ENCODE measurements at regions not wholly inside any gene's neighbourhood (a gene's known extent, or its start where the extent isn't known, plus 50 kb on each side); places are given as distances from the start of the nearest gene placed in this dataset.

- H2AFZ ChIP-seq (ENCODE audit: low read length): no peak overlapping the region
- H3K4me2 ChIP-seq (ENCODE audit: low read depth, low read length): no peak overlapping the region
- H3K4me3 ChIP-seq (ENCODE audit: low read length): no peak overlapping the region
- no peaks in the 10 kb centered on the region for H3K36me3 ChIP-seq (replicated peaks; ENCODE audit: insufficient read depth, low read length)
- TF ChIP-seq EZH2 (optimal IDR thresholded peaks at IDR 0.05; ENCODE audit: low read depth, low read length): no peak
- TF ChIP-seq EZH2phosphoT487 (IDR thresholded peaks at IDR 0.05; ENCODE audit: low read length): no peak
- no peak for TF ChIP-seq CTCF (IDR thresholded peaks at IDR 0.05; ENCODE audit: low read length)
- H3K4me1 ChIP-seq (ENCODE audit: low read length): no peaks in the 10 kb centered on the region
- H4K20me1 ChIP-seq (ENCODE audit: insufficient read depth, low read length): no peaks in the 10 kb centered on the region
- H3K27me3 ChIP-seq (replicated peaks; ENCODE audit: insufficient read depth, low read length): no peaks in the 10 kb centered on the region
- no peaks in the 10 kb centered on the region for H3K9me2 ChIP-seq (replicated peaks; ENCODE audit: insufficient read depth, low read length)
- DNase-seq: no peak
- H3F3A ChIP-seq (ENCODE audit: insufficient read depth, low read length): no peaks in the 10 kb centered on the region
- H3K79me2 ChIP-seq (ENCODE audit: low read length): no peaks in the 10 kb centered on the region
- no peak overlapping the region for H3K9ac ChIP-seq (ENCODE audit: low read length)
- H3K9me3 ChIP-seq (replicated peaks; ENCODE audit: insufficient read depth, low read length): no peaks in the 10 kb centered on the region
- no peak overlapping the region for H3K27ac ChIP-seq (ENCODE audit: low read length)
These were observed 315.0 kb downstream of the TGFB2 start for GRCh38 chr1:218659911-218660677.

GRCh38 chr1:218660678-218661053 is 315.5 kb downstream of the TGFB2 start:
- Histone ChIP-seq H3K79me2 (ENCODE audit: low read length) (no peaks in the 10 kb centered on the region), H3K4me1 (ENCODE audit: low read length) (no peaks in the 10 kb centered on the region), H3K9me2 (replicated peaks; ENCODE audit: insufficient read depth, low read length) (no peaks in the 10 kb centered on the region), H3F3A (ENCODE audit: insufficient read depth, low read length) (no peaks in the 10 kb centered on the region), H3K9me3 (replicated peaks; ENCODE audit: insufficient read depth, low read length) (no peaks in the 10 kb centered on the region), H3K9ac (ENCODE audit: low read length) (no peak overlapping the region), H3K4me2 (ENCODE audit: low read depth, low read length) (no peak overlapping the region), H3K27ac (ENCODE audit: low read length) (no peak overlapping the region), H4K20me1 (ENCODE audit: insufficient read depth, low read length) (no peaks in the 10 kb centered on the region), H3K4me3 (ENCODE audit: low read length) (no peak overlapping the region), H3K36me3 (replicated peaks; ENCODE audit: insufficient read depth, low read length) (no peaks in the 10 kb centered on the region), H2AFZ (ENCODE audit: low read length) (no peak overlapping the region), H3K27me3 (replicated peaks; ENCODE audit: insufficient read depth, low read length) (no peaks in the 10 kb centered on the region)
- TF ChIP-seq EZH2phosphoT487 (IDR thresholded peaks at IDR 0.05; ENCODE audit: low read length) (no peak), EZH2 (optimal IDR thresholded peaks at IDR 0.05; ENCODE audit: low read depth, low read length) (no peak), CTCF (IDR thresholded peaks at IDR 0.05; ENCODE audit: low read length) (no peak)
- DNase-seq: no peak

- no peak overlapping the region for H3K27ac ChIP-seq (ENCODE audit: low read length)
These were observed 316.3 kb downstream of the TGFB2 start for GRCh38 chr1:218661411-218661810.

More at GRCh38 chr1:218661411-218661810, 316.3 kb downstream of the TGFB2 start:
- no peaks in the 10 kb centered on the region for H3K36me3 ChIP-seq (replicated peaks; ENCODE audit: insufficient read depth, low read length)
- DNase-seq: no peak
- no peaks in the 10 kb centered on the region for H4K20me1 ChIP-seq (ENCODE audit: insufficient read depth, low read length)
- H3K9me3 ChIP-seq (replicated peaks; ENCODE audit: insufficient read depth, low read length): no peaks in the 10 kb centered on the region
- H3K9me2 ChIP-seq (replicated peaks; ENCODE audit: insufficient read depth, low read length): no peaks in the 10 kb centered on the region
- H3K4me2 ChIP-seq (ENCODE audit: low read depth, low read length): no peak overlapping the region
- no peaks in the 10 kb centered on the region for H3K79me2 ChIP-seq (ENCODE audit: low read length)
- no peak overlapping the region for H2AFZ ChIP-seq (ENCODE audit: low read length)
- no peaks in the 10 kb centered on the region for H3K4me1 ChIP-seq (ENCODE audit: low read length)
- no peak overlapping the region for H3K9ac ChIP-seq (ENCODE audit: low read length)
- H3F3A ChIP-seq (ENCODE audit: insufficient read depth, low read length): no peaks in the 10 kb centered on the region
- TF ChIP-seq EZH2 (optimal IDR thresholded peaks at IDR 0.05; ENCODE audit: low read depth, low read length) (no peak), CTCF (IDR thresholded peaks at IDR 0.05; ENCODE audit: low read length) (no peak), EZH2phosphoT487 (IDR thresholded peaks at IDR 0.05; ENCODE audit: low read length) (no peak)
- H3K4me3 ChIP-seq (ENCODE audit: low read length): no peak overlapping the region
- H3K27me3 ChIP-seq (replicated peaks; ENCODE audit: insufficient read depth, low read length): no peaks in the 10 kb centered on the region

Measured in MM.1S (cell line).